K562 (cell line): ENCODE measurements at regions not wholly inside any gene's neighbourhood (a gene's known extent, or its start where the extent isn't known, plus 50 kb on each side); places are given as distances from the start of the nearest gene placed in this dataset.
A peak's percentile ranks its signal among the peaks of the same experiment; 100 is the strongest.

Experiments
- CEBPB ChIP-seq: fragments of 450-650 bp; IDR thresholded peaks from 2 replicates; pipeline ENCODE4 v1.6.1; 2016; ENCODE audit warnings: missing genetic modification characterization, missing compliant biosample characterization
- CXXC5 ChIP-seq: fragments of 250-450 bp; sonication (Bioruptor Pico); IDR thresholded peaks from 2 replicates; pipeline ENCODE4 v1.8.0; 2022; ENCODE audit warnings: inconsistent platforms, mild to moderate bottlenecking, moderate library complexity
- FOXA1 ChIP-seq: fragments of 450-650 bp; IDR thresholded peaks from 2 replicates; pipeline ENCODE4 v1.6.1; 2016; ENCODE audit warnings: mild to moderate bottlenecking, borderline replicate concordance
- HDAC1 ChIP-seq, 2 experiments: fragments of 450-650 bp; IDR thresholded peaks; 2 replicates each; pipeline ENCODE4 v1.6.1; 2016 to 2017; ENCODE audit warnings: inconsistent platforms in 1 of 2, mild to moderate bottlenecking in 1 of 2, moderate library complexity in 1 of 2
- JUND ChIP-seq, 2 experiments: IDR thresholded peaks; 2 replicates in 1 of 2; 3 replicates in 1 of 2; pipeline ENCODE4 v1.6.1; 2011; ENCODE audit warnings: borderline replicate concordance in 2 of 2, low read depth in 2 of 2, low read length in 2 of 2, improper control_type of control experiment in 1 of 2, missing biosample characterization in 1 of 2, missing genetic modification characterization in 1 of 2, missing genetic modification reagents in 1 of 2
- KLF6 ChIP-seq: fragments of 250-450 bp; sonication (Bioruptor Pico); IDR thresholded peaks from 2 replicates; pipeline ENCODE4 v1.4.0; 2020; ENCODE audit warnings: mild to moderate bottlenecking, moderate library complexity, borderline replicate concordance
- LCOR ChIP-seq: sonication (generic); formaldehyde crosslinking; IDR thresholded peaks from 2 replicates; pipeline ENCODE4 v1.8.0; 2022; ENCODE audit warnings: mild to moderate bottlenecking, missing genetic modification reagents
- MAFK ChIP-seq: IDR thresholded peaks from 2 replicates; pipeline ENCODE4 v1.6.1; 2011; ENCODE audit warnings: low read length, improper control_type of control experiment
- NCOA1 ChIP-seq: fragments of 450-650 bp; IDR thresholded peaks from 2 replicates; pipeline ENCODE4 v1.6.1; 2016; ENCODE audit warnings: low read depth
- NR2C1 ChIP-seq, 2 experiments: fragments of 450-650 bp; IDR thresholded peaks; 2 replicates each; pipeline ENCODE4 v1.6.1; 2017; ENCODE audit warnings: mild to moderate bottlenecking in 2 of 2, antibody characterized with exemption in 1 of 2, inconsistent platforms in 1 of 2, missing compliant biosample characterization in 1 of 2, missing genetic modification characterization in 1 of 2
- PHB ChIP-seq: fragments of 250-450 bp; sonication (Bioruptor Pico); IDR thresholded peaks from 2 replicates; pipeline ENCODE4 v1.5.0; 2021
- RCOR1 ChIP-seq, 2 experiments: IDR thresholded peaks; 2 replicates each; pipeline ENCODE4 v1.6.1; 2012; ENCODE audit warnings: low read depth in 2 of 2, low read length in 2 of 2, borderline replicate concordance in 1 of 2, improper control_type of control experiment in 1 of 2
- SLC30A9 ChIP-seq: fragments of 250-450 bp; sonication (Bioruptor Pico); IDR thresholded peaks from 2 replicates; pipeline ENCODE4 v1.8.0; 2022; ENCODE audit warnings: mild to moderate bottlenecking, moderate library complexity
- SMAD1 ChIP-seq: fragments of 150-350 bp; IDR thresholded peaks from 2 replicates; pipeline ENCODE4 v1.6.1; 2014; ENCODE audit warnings: low read length, low read depth; ENCODE audit not compliant: partially characterized antibody
- SP2 ChIP-seq: IDR thresholded peaks from 2 replicates; pipeline ENCODE4 v1.6.1; 2011; ENCODE audit warnings: mild to moderate bottlenecking, low read depth, low read length, moderate library complexity; ENCODE audit not compliant: poor library complexity, severe bottlenecking; ENCODE audit errors: extremely low read depth
- USF2 ChIP-seq: sonication (generic); formaldehyde crosslinking; IDR thresholded peaks from 2 replicates; pipeline ENCODE4 v1.5.0; 2020; ENCODE audit warnings: missing genetic modification reagents
- VEZF1 ChIP-seq: fragments of 200-800 bp; sonication (Bioruptor generic); IDR thresholded peaks from 2 replicates; pipeline ENCODE4 v1.6.1; 2017; ENCODE audit warnings: missing genetic modification characterization, missing compliant biosample characterization
- ZFP1 ChIP-seq: fragments of 450-650 bp; formaldehyde crosslinking; IDR thresholded peaks from 2 replicates; pipeline ENCODE4 v1.4.0; 2020; ENCODE audit warnings: mild to moderate bottlenecking, mixed read lengths
- ZFPM2 ChIP-seq: fragments of 250-450 bp; sonication (Bioruptor Pico); IDR thresholded peaks from 2 replicates; pipeline ENCODE4 v1.5.1; 2022; ENCODE audit warnings: mild to moderate bottlenecking
- ZNF518B ChIP-seq: fragments of 250-450 bp; sonication (Bioruptor Pico); IDR thresholded peaks from 2 replicates; pipeline ENCODE4 v1.5.0; 2021; ENCODE audit warnings: mild to moderate bottlenecking, moderate library complexity
- ZNF668 ChIP-seq: fragments of 250-450 bp; sonication (Bioruptor Pico); IDR thresholded peaks from 2 replicates; pipeline ENCODE4 v1.8.0; 2022; ENCODE audit warnings: mild to moderate bottlenecking, inconsistent platforms
- ZSCAN32 ChIP-seq: fragments of 450-650 bp; formaldehyde crosslinking; IDR thresholded peaks from 2 replicates; pipeline ENCODE4 v1.4.0; 2020; ENCODE audit warnings: mild to moderate bottlenecking, moderate library complexity

GRCh38 chr6:14734416-14735340 lies 511.2 kb upstream of the JARID2 start (continued):
- no peak for TF ChIP-seq USF2 (CRISPR knock-in tag)
- TF ChIP-seq CEBPB (tag) = no peak
- TF ChIP-seq VEZF1 = peak; percentile 85
- TF ChIP-seq JUND (IDR thresholded peaks at IDR 0.05; ENCODE audit: borderline replicate concordance, low read depth, low read length) = peak; percentile 84; the same call in 1 of the 2 replicates
- TF ChIP-seq JUND (tag; IDR thresholded peaks at IDR 0.05; ENCODE audit: borderline replicate concordance, low read depth, low read length) = peak; percentile 90; the same call in 2 of the 3 replicates
- no peak for TF ChIP-seq SLC30A9 (CRISPR knock-in tag)
- peak; percentile 67 to 94 for TF ChIP-seq RCOR1 (IDR thresholded peaks at IDR 0.05; ENCODE audit: borderline replicate concordance in 1 of 2, low read depth in 2 of 2, low read length in 2 of 2)
- no peak for TF ChIP-seq PHB (CRISPR knock-in tag)
- TF ChIP-seq NCOA1 = peak; percentile 93
- no peak for TF ChIP-seq ZFPM2
- peak; percentile 63; the same call in 1 of the 2 replicates for TF ChIP-seq ZFP1
- no peak; the same call in 1 of the 2 replicates for TF ChIP-seq KLF6 (CRISPR knock-in tag)
- no peak for TF ChIP-seq ZSCAN32 (CRISPR knock-in tag)
- TF ChIP-seq SMAD1 = peak; percentile 89
- TF ChIP-seq HDAC1 (IDR thresholded peaks at IDR 0.05) = peak in 1 of 2 experiments; percentile 75; a peak in 2 of 4 replicates
- TF ChIP-seq SP2 = no peak
- peak; percentile 98 for TF ChIP-seq MAFK
- peak; percentile 84 for TF ChIP-seq ZNF668 (CRISPR knock-in tag)
- peak; percentile 100 for TF ChIP-seq CXXC5 (CRISPR knock-in tag)
- no peak for TF ChIP-seq FOXA1
- peak; percentile 96 for TF ChIP-seq LCOR (CRISPR knock-in tag)
- TF ChIP-seq ZNF518B (CRISPR knock-in tag) = 0 out of 2 replicates have a peak, but pooled peaks have one; percentile 34
- peak; percentile 65; the same call in 1 of the 2 replicates for TF ChIP-seq NR2C1 (IDR thresholded peaks at IDR 0.05)
- TF ChIP-seq NR2C1 (tag; IDR thresholded peaks at IDR 0.05) = peak; percentile 78
